ENCODE measurements at regions not wholly inside any gene's neighbourhood (a gene's known extent, or its start where the extent isn't known, plus 50 kb on each side); places are given as distances from the start of the nearest gene placed in this dataset.

- no peak for TF ChIP-seq CTCF (IDR thresholded peaks at IDR 0.05)
- no peak for TF ChIP-seq POLR2A (IDR thresholded peaks at IDR 0.05)
- no peak for TF ChIP-seq POLR2AphosphoS5 (IDR thresholded peaks at IDR 0.05; ENCODE audit: insufficient read depth in 1 of 2, low read depth in 1 of 2)
Measured at GRCh38 chr5:117652036-117652957, 1077.7 kb upstream of the SEMA6A start.

All from vagina (tissue), 2 donors.